Urinary bladder (tissue), 3 donors: ENCODE measurements at regions not wholly inside any gene's neighbourhood (a gene's known extent, or its start where the extent isn't known, plus 50 kb on each side); places are given as distances from the start of the nearest gene placed in this dataset.
"Not testable (repeated sequence)": the region's sequence is repeated elsewhere in the genome, so short reads cannot be mapped to it uniquely, and the experiment has no call there.

Source experiments
- DNase-seq: peaks from one replicate; pipeline ENCODE4 v3.0.0-alpha.2; 2015; ENCODE audit errors: extremely low spot score
- H3K27ac ChIP-seq: one replicate; pipeline ENCODE4 v1.5.1; 2013; ENCODE audit warnings: low read depth, mild to moderate bottlenecking, moderate library complexity
- H3K36me3 ChIP-seq: one replicate; pipeline ENCODE4 v1.6.1; 2013; ENCODE audit warnings: mild to moderate bottlenecking, moderate library complexity; ENCODE audit not compliant: insufficient read depth
- H3K4me1 ChIP-seq: one replicate; pipeline ENCODE4 v1.6.1; 2013; ENCODE audit warnings: mild to moderate bottlenecking, moderate library complexity; ENCODE audit not compliant: insufficient read depth
- H3K4me3 ChIP-seq: one replicate; pipeline ENCODE4 v1.5.1; 2013; ENCODE audit warnings: low read depth, low read length
- WGBS: extraction: QIAGEN DNeasy Blood & Tissue Kit; methylation state at CpG from one replicate; pipeline ENCODE4 v1.1.7; 2013; 5-methylcytosine and 5-hydroxymethylcytosine counted together
- donor health status: healthy with polysubstance abuse.
- donor health status: healthy.

DNA sequence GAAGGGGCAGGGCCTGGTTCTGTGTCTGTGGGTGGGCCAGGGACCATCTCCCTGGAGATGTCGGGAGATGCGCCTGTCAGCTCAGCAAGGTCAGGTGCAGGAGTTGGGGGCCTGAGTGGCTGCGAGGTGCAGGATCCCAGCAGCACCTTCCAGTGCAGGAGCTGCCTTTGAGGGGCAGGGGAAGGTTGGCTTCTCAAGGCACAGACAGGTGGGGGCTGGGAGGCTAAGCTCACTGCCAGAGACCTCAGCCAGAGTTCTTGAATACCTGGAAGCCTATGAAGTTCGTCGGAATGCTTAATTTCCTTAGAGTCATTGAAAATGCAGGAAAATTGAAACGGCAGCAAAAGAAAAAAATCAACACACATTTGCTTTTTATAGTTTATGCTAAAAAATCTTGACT is 72.8 kb upstream of the CRYM start:
- WGBS, result 87% methylated on average over 6 of the region's 6 CpGs
- H3K4me3 ChIP-seq, H3K36me3 ChIP-seq, H3K27ac ChIP-seq, H3K4me1 ChIP-seq, DNase-seq: not testable (repeated sequence)

DNA sequence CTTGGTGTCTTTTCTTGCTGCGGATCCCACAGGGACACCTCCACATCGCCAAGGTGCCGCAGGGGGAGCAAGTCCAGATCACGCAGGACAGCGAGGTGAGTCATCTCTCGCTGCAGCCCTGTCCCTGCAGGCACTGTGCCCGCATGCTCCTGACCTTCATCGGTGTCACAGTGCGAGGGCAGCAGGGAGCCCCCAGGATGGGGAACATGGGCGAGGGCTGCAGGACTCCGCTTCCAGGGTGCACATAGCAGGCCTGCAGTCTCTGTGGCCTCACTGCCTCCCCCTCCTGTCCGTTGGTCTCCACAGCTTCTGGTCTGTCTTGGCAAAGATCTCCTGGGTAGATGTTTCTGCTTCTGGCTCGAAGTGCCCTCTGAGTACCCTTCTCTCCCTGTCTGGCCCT is 71.2 kb upstream of the CRYM start:
- WGBS, result 62% methylated on average over 13 of the region's 13 CpGs
- H3K27ac ChIP-seq, H3K36me3 ChIP-seq, DNase-seq, H3K4me3 ChIP-seq, H3K4me1 ChIP-seq: not testable (repeated sequence)

DNA sequence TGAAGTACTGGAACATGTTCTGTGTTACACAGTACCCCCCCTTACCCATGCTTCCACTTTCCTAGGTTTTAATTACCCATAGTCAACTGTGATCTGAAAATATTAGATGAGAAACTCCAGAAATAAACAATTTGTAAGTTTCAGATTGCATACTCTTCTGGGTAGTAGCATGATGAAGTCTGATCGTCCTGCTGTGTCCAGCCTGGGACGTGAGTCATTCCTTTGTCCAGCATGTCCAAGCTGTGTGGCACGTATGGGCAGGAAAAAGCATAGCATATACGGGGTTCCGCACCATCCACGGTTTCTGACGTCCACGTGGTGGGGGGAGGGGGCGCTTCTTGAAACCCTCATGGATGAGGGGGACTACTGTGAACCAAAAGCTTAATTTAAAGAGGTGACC is 70.7 kb upstream of the CRYM start:
- H3K27ac ChIP-seq, DNase-seq, H3K4me3 ChIP-seq, H3K36me3 ChIP-seq, H3K4me1 ChIP-seq: not testable (repeated sequence)
- 47% methylated on average over 9 of the region's 9 CpGs for WGBS

DNA sequence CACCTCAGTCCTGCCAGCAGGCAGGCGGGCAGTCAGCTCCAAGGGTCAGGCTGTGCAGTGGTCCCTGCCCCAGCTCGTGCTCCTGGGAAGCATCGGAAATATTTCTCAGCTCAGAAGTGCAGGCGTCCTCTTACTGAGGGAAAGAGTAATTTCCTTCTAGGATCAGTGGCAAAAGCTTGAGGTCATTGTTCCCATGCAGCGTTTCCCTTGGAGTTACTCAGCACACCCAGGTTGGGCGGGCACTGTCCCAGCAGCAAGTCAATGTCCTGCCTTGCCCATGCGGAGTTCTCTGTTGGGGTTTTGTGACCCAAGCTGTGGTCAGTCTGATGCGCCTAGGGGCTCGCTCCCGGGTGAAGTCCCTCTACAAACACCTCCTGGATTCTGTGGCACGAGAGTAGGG is 69.4 kb upstream of the CRYM start:
- H3K27ac ChIP-seq, H3K36me3 ChIP-seq, DNase-seq, H3K4me1 ChIP-seq, H3K4me3 ChIP-seq: not testable (repeated sequence)
- WGBS, result 88% methylated on average over 11 of the region's 11 CpGs

DNA sequence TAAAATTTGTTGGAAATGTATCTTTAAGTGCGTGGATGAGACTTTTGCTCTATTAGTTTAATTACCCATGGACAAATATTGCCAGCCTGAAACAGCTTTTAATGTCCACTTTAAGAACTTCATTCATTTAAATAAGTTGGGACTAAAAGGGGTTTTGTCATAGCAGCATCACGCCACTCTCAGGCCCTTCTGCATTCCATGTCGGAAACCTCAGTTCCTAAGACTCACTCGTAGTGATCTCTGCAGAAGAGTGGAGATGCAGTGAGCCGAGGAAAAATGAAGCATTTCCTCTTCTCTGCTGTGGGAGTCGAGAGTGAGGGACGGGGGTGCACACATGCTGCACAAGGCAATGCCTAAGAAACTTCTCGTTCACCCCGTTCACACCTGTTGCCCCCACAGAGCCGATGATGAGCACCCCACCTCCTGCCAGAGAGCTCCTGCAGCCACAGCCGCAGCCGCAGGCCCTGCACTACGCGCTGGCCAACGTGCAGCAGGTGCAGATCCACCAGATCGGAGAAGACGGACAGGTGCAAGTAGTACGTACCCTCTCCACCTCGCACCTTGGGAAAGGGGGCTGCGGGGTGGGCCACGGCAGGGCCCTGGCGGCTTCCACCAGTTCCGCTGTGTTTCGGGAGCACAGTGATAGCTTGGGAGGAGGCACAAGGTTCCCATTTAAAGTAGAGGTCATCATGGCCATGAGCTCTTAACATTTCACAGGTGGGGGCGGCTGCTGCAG is 68.8 kb upstream of the CRYM start:
- H3K4me1 ChIP-seq, H3K4me3 ChIP-seq, DNase-seq, H3K36me3 ChIP-seq, H3K27ac ChIP-seq: not testable (repeated sequence)
- WGBS, result 90% methylated on average over 24 of the region's 25 CpGs

DNA sequence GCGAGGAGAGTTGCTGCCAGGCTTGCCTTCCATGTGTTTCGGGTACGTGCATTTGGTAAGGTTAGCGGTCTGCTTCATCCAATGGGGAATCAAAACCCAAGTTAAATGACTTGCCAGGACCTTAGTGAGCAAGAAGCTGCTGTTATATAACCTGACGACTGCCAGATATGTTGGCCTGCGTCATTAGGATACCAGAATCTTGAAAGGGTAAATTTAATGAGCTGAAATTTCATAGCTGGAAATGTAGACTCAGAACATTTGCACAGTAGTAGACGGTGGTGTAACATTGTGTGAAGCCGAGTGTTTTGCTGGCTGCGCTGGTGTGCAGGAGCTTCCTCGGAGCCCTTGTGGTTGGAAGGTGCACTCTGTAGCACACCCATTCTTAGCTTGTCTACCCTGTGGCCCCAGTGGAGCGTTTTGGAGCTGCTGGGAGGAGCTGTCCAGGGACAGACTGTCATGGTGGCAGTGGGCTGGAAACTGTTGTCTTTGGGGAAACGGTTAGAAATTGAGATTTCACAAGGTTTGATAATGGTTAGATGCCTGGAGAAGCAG is 66.3 kb upstream of the CRYM start:
- not testable (repeated sequence) for DNase-seq, H3K4me3 ChIP-seq, H3K36me3 ChIP-seq, H3K4me1 ChIP-seq, H3K27ac ChIP-seq
- 70% methylated on average over 12 of the region's 12 CpGs for WGBS

DNA sequence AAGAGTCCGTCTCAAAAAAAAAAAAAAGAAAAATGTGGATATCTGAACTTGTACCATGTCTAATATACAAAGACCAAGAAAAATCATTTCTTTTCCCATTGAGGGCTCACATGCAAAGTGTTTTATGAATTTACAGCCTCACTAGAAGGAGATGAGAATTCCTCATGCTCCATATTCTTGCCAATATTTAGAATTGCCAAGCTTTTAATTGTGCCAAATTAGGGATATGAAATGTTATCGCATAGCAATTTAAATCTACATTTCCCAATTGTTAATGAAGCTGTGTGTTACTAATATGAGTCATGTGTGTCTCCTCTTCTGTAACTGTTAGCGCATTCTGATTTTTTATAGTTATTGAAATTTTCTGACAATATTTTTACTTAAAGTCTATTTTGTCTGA is 63.0 kb upstream of the CRYM start:
- WGBS, result 94% methylated on average over 3 of the region's 3 CpGs
- H3K4me3 ChIP-seq, result no peak overlapping the region
- no peak for DNase-seq
- H3K36me3 ChIP-seq, result no peaks in the 10 kb centered on the region
- H3K4me1 ChIP-seq, result no peaks in the 10 kb centered on the region
- no peak overlapping the region for H3K27ac ChIP-seq

DNA sequence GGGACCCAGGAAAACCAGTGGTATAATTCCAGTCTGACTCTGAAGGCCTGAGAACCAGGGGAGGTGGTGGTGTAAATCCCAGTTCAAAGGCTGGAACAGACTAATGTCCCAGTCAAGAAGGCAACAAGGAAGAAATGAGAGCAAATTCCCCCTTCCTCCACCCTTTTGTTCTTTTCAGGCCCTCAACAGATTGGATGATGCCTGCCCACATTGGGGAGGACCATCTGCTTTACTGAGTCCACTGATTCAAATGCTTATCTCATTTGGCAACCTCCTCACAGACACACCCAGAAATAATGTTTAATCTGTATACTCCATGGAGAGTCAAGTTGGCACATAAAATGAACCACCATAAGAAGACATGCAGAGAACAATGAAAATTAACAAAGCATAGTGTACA is 61.9 kb upstream of the CRYM start:
- H3K36me3 ChIP-seq, result no peaks in the 10 kb centered on the region
- no peaks in the 10 kb centered on the region for H3K4me1 ChIP-seq
- no peak overlapping the region for H3K4me3 ChIP-seq
- H3K27ac ChIP-seq, result no peak overlapping the region
- no peak for DNase-seq

DNA sequence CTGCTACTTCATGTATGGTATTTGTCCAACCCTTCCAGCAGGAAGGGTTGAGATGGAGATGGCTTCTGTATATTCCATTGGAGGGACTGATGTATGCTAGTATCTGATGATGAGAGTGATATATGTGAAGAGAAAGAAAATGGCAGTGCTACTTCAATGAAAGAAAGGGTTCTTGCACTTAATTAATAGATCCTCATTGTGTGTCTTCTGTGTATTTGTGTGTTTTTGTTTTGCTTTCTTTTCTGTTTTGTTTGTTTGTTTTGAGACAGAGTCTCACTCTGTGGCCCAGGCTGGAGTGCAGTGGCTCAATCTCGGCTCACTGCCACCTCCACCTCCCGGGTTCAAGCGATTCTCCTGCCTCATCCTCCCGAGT is 61.2 kb upstream of the CRYM start:
- 88% methylated on average over 4 of the region's 4 CpGs for WGBS
- DNase-seq, result no peak
- Histone ChIP-seq H3K4me1 (no peaks in the 10 kb centered on the region), H3K4me3 (no peak overlapping the region), H3K36me3 (no peaks in the 10 kb centered on the region), H3K27ac (no peak overlapping the region)

DNA sequence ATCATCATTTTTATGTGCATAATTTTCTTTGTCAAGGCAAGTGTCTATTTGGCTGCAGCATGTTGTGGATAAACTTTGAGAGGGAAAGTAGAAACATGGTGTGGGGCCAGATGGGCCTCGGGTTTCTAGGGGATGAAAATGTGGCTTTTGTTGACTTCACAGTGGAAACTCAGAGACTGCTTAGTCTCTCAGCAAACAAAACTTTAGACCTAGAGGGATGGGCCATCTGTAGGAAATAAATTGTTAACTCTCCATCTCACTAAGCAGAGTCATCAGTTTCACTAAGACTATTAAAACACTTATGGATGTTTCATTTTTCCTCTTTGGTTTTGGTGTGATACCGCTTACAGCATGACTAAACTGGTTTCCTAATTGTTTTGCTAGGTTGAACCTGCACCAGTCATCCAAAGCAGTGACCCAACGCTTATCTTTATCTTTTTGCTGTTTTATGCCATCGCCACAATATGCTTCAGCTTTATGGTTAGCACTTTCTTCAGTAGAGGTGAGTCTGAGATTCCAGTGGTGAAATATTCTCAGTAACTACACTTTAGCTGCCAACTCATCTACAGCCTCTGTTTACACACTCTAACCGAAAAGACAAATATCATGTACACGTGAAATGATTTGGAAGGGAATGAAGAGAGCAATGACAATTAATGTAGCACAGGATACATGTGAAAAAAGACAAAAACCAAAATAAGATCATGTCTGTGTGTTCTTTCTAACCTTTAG is 60.6 kb upstream of the CRYM start:
- no peak for DNase-seq
- Histone ChIP-seq H3K4me3 (no peak overlapping the region), H3K36me3 (no peaks in the 10 kb centered on the region), H3K27ac (no peak overlapping the region), H3K4me1 (no peaks in the 10 kb centered on the region)
- 76% methylated on average over 6 of the region's 6 CpGs for whole genome bisulfite sequencing

DNA sequence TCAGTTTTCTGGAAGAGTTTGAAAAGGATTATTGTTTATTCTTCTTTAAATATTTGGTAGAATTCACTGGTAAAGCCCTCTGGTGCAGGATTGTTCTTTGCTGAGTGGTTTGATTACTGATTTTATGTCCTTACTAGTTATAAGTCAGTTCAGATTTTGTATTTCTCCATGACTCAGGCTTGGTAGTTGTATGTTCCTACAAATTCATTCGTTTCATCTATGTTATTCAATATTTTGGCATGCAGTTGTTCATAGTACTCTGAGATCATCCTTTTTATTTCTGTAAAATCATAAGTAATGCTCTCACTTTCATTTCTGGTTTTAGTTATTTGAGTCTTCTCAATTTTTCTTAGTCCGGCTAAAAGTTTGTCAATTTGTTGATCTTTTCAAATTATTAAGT is 58.1 kb upstream of the CRYM start:
- H3K4me3 ChIP-seq, result no peak overlapping the region
- no peaks in the 10 kb centered on the region for H3K4me1 ChIP-seq
- no peaks in the 10 kb centered on the region for H3K36me3 ChIP-seq
- DNase-seq, result no peak
- no peak overlapping the region for H3K27ac ChIP-seq
- WGBS, result 88% methylated on average over 2 of the region's 2 CpGs

DNA sequence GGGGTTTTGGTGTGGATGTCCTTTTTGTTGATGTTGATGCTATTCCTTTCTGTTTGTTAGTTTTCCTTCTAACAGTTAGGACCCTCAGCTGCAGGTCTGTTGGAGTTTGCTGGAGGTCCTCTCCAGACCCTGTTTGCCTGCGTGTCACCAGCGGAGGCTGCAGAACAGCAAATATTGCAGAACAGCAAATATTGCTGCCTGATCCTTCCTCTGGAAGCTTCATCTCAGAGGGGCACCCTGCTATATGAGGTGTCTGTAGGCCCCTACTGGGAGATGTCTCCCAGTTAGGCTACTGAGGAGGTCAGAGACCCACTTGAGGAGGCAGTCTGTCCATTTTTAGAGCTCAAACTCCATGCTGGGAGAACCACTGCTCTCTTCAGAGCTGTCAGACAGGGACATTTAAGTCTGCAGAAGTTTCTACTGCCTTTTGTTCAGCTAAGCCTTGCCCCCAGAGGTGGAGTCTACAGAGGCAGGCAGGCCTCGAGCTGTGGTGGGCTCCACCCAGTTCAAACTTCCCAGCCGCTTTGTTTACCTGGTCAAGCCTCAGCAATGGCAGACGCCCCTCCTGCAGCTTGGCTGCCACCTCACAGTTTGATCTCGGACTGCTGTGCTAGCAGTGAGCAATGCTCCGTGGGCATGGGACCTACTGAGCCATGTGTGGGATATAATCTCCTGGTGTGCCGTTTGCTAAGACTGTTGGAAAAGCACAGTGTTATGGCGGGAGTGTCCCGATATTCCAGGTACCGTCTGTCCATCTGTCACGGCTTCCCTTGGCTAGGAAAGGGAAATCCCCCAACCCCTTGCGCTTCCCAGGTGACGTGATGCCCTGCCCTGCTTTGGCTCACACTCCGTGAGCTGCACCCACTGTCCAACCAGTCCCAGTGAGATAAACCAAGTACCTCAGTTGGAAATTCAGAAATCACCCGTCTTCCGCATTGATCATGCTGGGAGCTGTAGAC is 56.4 kb upstream of the CRYM start:
- not testable (repeated sequence) for DNase-seq, H3K4me1 ChIP-seq
- 89% methylated on average over 17 of the region's 17 CpGs for WGBS

DNA sequence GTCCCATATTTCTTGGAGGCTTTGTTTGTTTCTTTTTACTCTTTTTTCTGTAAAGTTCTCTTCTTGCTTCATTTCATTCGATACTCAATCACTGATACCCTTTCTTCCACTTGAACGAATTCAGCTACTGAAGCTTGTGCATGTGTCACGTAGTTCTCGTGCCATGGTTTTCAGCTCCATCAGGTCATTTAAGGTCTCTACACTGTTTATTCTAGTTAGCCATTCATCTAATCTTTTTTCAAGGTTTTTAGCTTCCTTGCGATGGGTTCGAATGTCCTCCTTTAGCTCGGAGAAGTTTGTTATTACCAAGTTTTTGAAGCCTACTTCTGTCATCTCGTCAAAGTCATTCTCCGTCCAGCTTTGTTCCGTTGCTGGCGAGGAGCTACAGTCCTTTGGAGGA is 55.6 kb upstream of the CRYM start:
- H3K4me3 ChIP-seq, H3K27ac ChIP-seq, H3K4me1 ChIP-seq, H3K36me3 ChIP-seq, DNase-seq: not testable (repeated sequence)
- WGBS, result 96% methylated on average over 11 of the region's 11 CpGs

More for the DNA sequence above, 56.4 kb upstream of the CRYM start:
- H3K4me3 ChIP-seq, H3K27ac ChIP-seq, H3K36me3 ChIP-seq: not testable (repeated sequence)
